BE2C (cell line): ENCODE measurements at regions not wholly inside any gene's neighbourhood (a gene's known extent, or its start where the extent isn't known, plus 50 kb on each side); places are given as distances from the start of the nearest gene placed in this dataset.

ENCODE experiments used
- DNase-seq: peaks from one replicate; pipeline ENCODE4 v3.0.0-alpha.2; 2020
- H3K27me3 ChIP-seq: fragments of 250-450 bp; sonication (Bioruptor Pico); 2 replicates; pipeline ENCODE4 v1.5.1; 2020; ENCODE audit warnings: mild to moderate bottlenecking
- H3K36me3 ChIP-seq: fragments of 250-450 bp; sonication (Bioruptor Pico); 2 replicates; pipeline ENCODE4 v1.5.1; 2020; ENCODE audit warnings: mild to moderate bottlenecking
- H3K4me1 ChIP-seq: fragments of 250-450 bp; sonication (Bioruptor Pico); 2 replicates; pipeline ENCODE4 v1.5.1; 2020
- H3K4me3 ChIP-seq: 2 replicates; pipeline ENCODE4 v1.5.1; 2011; ENCODE audit warnings: low read depth, low read length
- H3K9me3 ChIP-seq: fragments of 250-450 bp; sonication (Bioruptor Pico); 2 replicates; pipeline ENCODE4 v1.5.1; 2020
- TF ChIP-seq, protein P1 (sequence below): IDR thresholded peaks from 2 replicates; pipeline ENCODE4 v1.5.1; 2012; ENCODE audit warnings: mild to moderate bottlenecking, low read depth, low read length

DNA sequence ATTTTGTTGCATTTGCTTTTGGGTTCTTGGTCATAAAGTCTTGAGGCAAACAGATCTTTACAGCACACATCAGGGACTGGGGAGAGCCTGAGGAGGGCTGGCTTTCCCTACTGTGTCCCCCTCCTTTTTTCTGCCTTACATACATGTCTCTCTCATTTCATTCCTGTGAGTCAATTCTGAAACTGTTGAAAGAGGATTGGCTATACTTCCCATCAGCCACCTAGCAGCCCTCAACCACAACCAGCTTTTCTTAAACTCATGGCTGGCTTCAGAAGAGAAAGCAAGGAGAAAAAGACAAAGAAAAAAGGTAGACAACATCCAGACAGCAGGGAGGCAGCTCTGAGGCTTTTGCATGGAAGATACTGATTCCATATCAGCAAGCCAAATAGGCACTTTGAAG, 374.8 kb upstream of the KIF2A start:
- TF ChIP-seq, protein P1, sequence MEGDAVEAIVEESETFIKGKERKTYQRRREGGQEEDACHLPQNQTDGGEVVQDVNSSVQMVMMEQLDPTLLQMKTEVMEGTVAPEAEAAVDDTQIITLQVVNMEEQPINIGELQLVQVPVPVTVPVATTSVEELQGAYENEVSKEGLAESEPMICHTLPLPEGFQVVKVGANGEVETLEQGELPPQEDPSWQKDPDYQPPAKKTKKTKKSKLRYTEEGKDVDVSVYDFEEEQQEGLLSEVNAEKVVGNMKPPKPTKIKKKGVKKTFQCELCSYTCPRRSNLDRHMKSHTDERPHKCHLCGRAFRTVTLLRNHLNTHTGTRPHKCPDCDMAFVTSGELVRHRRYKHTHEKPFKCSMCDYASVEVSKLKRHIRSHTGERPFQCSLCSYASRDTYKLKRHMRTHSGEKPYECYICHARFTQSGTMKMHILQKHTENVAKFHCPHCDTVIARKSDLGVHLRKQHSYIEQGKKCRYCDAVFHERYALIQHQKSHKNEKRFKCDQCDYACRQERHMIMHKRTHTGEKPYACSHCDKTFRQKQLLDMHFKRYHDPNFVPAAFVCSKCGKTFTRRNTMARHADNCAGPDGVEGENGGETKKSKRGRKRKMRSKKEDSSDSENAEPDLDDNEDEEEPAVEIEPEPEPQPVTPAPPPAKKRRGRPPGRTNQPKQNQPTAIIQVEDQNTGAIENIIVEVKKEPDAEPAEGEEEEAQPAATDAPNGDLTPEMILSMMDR, result no peak
- no peak for DNase-seq
- Histone ChIP-seq H3K4me3 (no peak overlapping the region), H3K9me3 (no peaks in the 10 kb centered on the region), H3K27me3 (no peaks in the 10 kb centered on the region), H3K36me3 (no peaks in the 10 kb centered on the region), H3K4me1 (no peaks in the 10 kb centered on the region)

DNA sequence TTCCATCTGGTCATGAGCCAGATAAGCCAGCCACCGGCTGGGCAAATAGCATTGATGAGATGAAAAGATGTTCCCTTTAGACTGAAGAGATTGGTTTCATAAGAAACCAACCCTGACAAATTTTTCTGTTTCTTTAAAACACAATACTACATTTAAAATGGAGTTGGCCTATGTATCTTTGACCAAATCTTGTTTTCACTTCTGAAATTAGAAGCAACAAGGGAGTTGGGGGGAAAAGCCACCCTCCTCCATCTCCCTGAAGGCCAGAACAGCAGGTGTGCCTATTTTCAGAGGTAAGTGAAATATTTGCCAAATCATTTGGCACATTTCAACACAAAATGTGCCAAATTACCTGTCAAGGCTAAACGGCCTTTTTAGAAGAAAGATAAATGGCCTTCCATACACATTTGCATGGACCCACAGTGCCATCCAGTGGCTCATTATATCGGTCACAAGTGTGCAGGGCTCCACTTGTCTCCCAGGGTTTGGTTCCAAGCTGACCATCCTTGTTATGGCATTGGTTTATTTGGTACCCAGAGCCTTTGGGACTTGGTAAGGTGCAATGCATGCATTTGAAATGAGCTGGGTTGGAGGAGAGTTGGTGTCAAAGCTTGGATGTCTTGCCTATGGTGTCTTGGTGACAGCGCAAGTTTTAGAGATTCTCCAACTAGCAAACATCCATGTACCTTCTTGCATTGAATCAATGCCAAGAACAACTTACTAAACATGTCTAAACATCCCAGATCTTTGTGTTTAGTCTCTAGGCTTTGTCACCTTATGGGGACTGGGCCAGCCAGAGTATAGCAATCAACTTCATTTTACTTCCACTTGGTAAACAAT, 372.0 kb upstream of the KIF2A start:
- H3K36me3 ChIP-seq, result no peaks in the 10 kb centered on the region
- H3K9me3 ChIP-seq, result no peaks in the 10 kb centered on the region
- TF ChIP-seq, protein P1, result peak; percentile 74
- H3K4me1 ChIP-seq, result no peaks in the 10 kb centered on the region
- H3K4me3 ChIP-seq, result no peak overlapping the region
- peak; percentile 53 for DNase-seq
- H3K27me3 ChIP-seq, result no peaks in the 10 kb centered on the region

DNA sequence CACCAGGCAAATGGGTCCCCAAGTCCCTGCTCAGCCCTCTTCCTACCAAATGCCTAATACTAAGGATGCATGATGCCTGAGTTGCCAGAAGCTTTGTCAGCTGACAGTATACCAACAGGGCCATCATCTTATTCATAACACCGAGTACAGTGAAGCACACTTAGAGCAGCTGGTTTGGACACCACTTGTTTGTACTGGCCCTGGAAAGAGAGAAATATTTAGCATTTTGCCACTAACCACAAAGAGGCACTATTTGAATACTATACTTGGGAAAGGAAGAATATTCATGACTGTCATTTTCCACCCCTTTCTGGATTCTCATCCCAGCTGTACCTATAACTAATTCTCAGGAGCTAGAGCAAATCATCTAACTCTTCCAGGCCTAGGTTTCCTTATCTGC, 364.4 kb upstream of the KIF2A start:
- H3K4me3 ChIP-seq, result no peak overlapping the region
- peaks cover 3% of the 10 kb centered on the region; the same call in 1 of the 2 replicates for H3K27me3 ChIP-seq
- H3K4me1 ChIP-seq, result no peaks in the 10 kb centered on the region
- DNase-seq, result no peak
- no peaks in the 10 kb centered on the region for H3K36me3 ChIP-seq
- H3K9me3 ChIP-seq, result no peaks in the 10 kb centered on the region
- TF ChIP-seq, protein P1, result no peak

DNA sequence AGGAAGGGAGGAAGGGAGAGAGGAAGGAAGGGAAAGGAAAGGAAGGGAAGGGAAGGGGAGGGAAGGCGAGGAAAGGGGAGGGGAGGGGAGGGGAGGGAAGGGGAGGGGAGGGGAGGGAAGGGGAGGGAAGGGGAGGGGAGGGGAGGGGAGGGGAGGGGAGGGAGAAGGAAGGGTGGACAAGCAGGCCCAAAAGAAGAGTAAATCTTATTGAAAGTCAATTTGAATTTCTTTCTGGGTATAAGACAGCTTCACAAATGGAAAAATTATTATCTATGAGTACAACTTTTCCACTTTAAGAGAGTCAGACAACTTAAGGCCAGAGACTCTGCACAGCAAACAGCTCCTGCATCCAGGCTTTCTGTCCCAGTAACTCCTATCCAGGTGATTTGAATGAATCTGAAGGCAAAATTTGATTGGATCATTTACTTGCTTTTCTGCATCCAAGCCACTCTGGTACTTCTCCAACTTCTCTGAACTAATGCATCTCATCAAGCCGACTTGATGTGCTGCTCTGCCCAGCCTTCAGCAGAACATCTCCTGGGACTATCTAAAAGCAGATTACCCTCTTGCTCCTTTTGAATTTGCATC, 363.4 kb upstream of the KIF2A start:
- TF ChIP-seq, protein P1, result no peak
- H3K4me3 ChIP-seq, result no peak overlapping the region
- no peak for DNase-seq
- H3K4me1 ChIP-seq, result no peaks in the 10 kb centered on the region
- H3K9me3 ChIP-seq, result no peaks in the 10 kb centered on the region
- H3K27me3 ChIP-seq, result peaks cover 3% of the 10 kb centered on the region; the same call in 1 of the 2 replicates
- H3K36me3 ChIP-seq, result no peaks in the 10 kb centered on the region

DNA sequence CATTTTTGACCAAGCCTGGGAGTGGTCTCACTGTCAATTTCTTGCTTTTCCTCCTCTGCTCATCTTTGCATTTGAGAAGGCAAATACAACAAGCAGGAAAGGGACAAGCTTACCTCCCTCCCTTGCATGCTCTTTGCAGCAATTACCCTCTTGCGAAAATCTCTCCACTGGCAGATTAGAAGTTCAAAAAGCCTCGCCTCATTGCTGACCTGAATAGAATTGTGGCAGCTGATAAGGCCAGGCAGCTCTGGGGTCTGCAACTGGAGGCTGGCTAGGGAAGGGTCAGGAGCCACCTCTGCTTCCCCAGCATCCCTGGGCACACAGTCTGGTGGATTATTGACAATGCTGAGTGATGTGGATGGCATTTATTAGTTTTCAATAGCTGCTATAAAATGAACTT, 362.3 kb upstream of the KIF2A start:
- H3K4me3 ChIP-seq, result no peak overlapping the region
- H3K9me3 ChIP-seq, result no peaks in the 10 kb centered on the region
- peaks cover 3% of the 10 kb centered on the region; the same call in 1 of the 2 replicates for H3K27me3 ChIP-seq
- no peak for DNase-seq
- TF ChIP-seq, protein P1, result no peak
- H3K36me3 ChIP-seq, result no peaks in the 10 kb centered on the region
- no peaks in the 10 kb centered on the region for H3K4me1 ChIP-seq

DNA sequence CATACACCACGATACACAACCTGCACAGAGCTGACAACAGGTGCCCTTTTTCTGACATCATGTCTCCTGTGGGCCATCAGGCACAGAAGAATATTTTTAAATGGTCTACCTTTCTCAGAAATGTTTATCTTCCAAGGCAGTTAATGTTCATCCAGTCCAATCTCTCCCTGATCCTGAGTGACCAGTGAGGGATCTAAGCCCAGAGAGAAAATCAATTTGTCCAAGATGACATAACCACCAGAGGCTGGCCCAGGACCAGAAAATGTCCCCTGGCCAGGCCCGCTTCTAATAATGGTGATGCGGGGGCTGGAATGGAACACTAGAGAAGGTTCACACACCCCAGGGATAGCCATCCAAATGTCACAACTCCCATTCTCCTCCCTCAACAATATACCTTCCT, 357.9 kb upstream of the KIF2A start:
- Histone ChIP-seq H3K36me3 (no peaks in the 10 kb centered on the region), H3K4me1 (no peaks in the 10 kb centered on the region), H3K9me3 (no peaks in the 10 kb centered on the region), H3K27me3 (peaks cover 3% of the 10 kb centered on the region; the same call in 1 of the 2 replicates), H3K4me3 (no peak overlapping the region)
- no peak for DNase-seq
- TF ChIP-seq, protein P1, result no peak
